ENCODE measurements at regions not wholly inside any gene's neighbourhood (a gene's known extent, or its start where the extent isn't known, plus 50 kb on each side); places are given as distances from the start of the nearest gene placed in this dataset.
"Not testable (repeated sequence)": the region's sequence is repeated elsewhere in the genome, so short reads cannot be mapped to it uniquely, and the experiment has no call there.

- DNase-seq (ENCODE audit: low spot score): peak; percentile 35
Observed at GRCh38 chr16:48054881-48055601, 100.8 kb downstream of the ABCC12 start.

GRCh38 chr16:48053418-48053745 is 102.4 kb downstream of the ABCC12 start:
- DNase-seq (ENCODE audit: low spot score): no peak

GRCh38 chr16:48052731-48053417 is 102.9 kb downstream of the ABCC12 start:
- no peak for DNase-seq (ENCODE audit: low spot score)

GRCh38 chr16:48050871-48051270 is 104.9 kb downstream of the ABCC12 start:
- no peak for DNase-seq (ENCODE audit: low spot score)

GRCh38 chr16:48049847-48050246 is 105.9 kb downstream of the ABCC12 start:
- DNase-seq (ENCODE audit: low spot score): no peak

GRCh38 chr16:48047720-48048119 is 108.1 kb downstream of the ABCC12 start:
- no peak for DNase-seq (ENCODE audit: low spot score)

GRCh38 chr16:48047241-48047640 is 108.6 kb downstream of the ABCC12 start:
- no peak for DNase-seq (ENCODE audit: low spot score)

GRCh38 chr16:48044117-48044516 is 111.7 kb downstream of the ABCC12 start:
- no peak for DNase-seq (ENCODE audit: low spot score)

GRCh38 chr16:48041981-48042421 is 113.8 kb downstream of the ABCC12 start:
- DNase-seq (ENCODE audit: low spot score): no peak

- no peak for DNase-seq (ENCODE audit: low spot score)
Observed at GRCh38 chr16:48035142-48035541, 120.7 kb downstream of the ABCC12 start.

- no peak for DNase-seq (ENCODE audit: low spot score)
Observed at GRCh38 chr16:48030926-48031325, 124.9 kb downstream of the ABCC12 start.

GRCh38 chr16:48029768-48030167 is 126.0 kb downstream of the ABCC12 start:
- DNase-seq (ENCODE audit: low spot score): no peak

GRCh38 chr16:48025359-48025758 is 130.4 kb downstream of the ABCC12 start:
- DNase-seq (ENCODE audit: low spot score): no peak

GRCh38 chr16:48024042-48024441 is 131.8 kb downstream of the ABCC12 start:
- DNase-seq (ENCODE audit: low spot score): no peak

GRCh38 chr16:48022496-48022895 is 133.3 kb downstream of the ABCC12 start:
- no peak for DNase-seq (ENCODE audit: low spot score)

- not testable (repeated sequence) for DNase-seq (ENCODE audit: low spot score)
Observed at GRCh38 chr16:48020617-48021016, 135.2 kb downstream of the ABCC12 start.

- DNase-seq (ENCODE audit: low spot score): no peak
Observed at GRCh38 chr16:48014349-48015135, 141.3 kb downstream of the ABCC12 start.

GRCh38 chr16:48013491-48013901 is 142.3 kb downstream of the ABCC12 start:
- no peak for DNase-seq (ENCODE audit: low spot score)

GRCh38 chr16:48011878-48012658 is 143.7 kb downstream of the ABCC12 start:
- DNase-seq (ENCODE audit: low spot score): no peak

- no peak for DNase-seq (ENCODE audit: low spot score)
Observed at GRCh38 chr16:48011466-48011865, 144.3 kb downstream of the ABCC12 start.

- no peak for DNase-seq (ENCODE audit: low spot score)
Observed at GRCh38 chr16:48008011-48008525, 147.7 kb downstream of the ABCC12 start.

- DNase-seq (ENCODE audit: low spot score): no peak
Observed at GRCh38 chr16:48004141-48004695, 151.6 kb downstream of the ABCC12 start.

All from HuH-7.5 (cell line).